HL-60 (cell line): ENCODE measurements at regions not wholly inside any gene's neighbourhood (a gene's known extent, or its start where the extent isn't known, plus 50 kb on each side); places are given as distances from the start of the nearest gene placed in this dataset.

Experiments used
- DNase-seq, 2 experiments: peaks; one replicate each; pipeline ENCODE4 v3.0.0-alpha.2; 2010 to 2020; ENCODE audit warnings: low read depth in 1 of 2, low spot score in 1 of 2
- H3K27ac ChIP-seq: fragments of 250-450 bp; sonication (Bioruptor Pico); replicated peaks from 2 replicates; pipeline ENCODE4 v1.5.1; 2020; ENCODE audit warnings: mild to moderate bottlenecking, moderate library complexity
- H3K27me3 ChIP-seq: fragments of 250-450 bp; sonication (Bioruptor Pico); 2 replicates; pipeline ENCODE4 v1.5.1; 2021; ENCODE audit warnings: mild to moderate bottlenecking, moderate library complexity; ENCODE audit not compliant: insufficient read depth, poor library complexity, severe bottlenecking
- H3K4me3 ChIP-seq: replicated peaks from 2 replicates; pipeline ENCODE4 v1.5.1; 2011; ENCODE audit warnings: mild to moderate bottlenecking, control low read depth, low read length; ENCODE audit not compliant: insufficient read depth
- GABPA ChIP-seq: IDR thresholded peaks from 2 replicates; pipeline ENCODE4 v1.6.1; 2012; ENCODE audit warnings: low read depth
- POLR2AphosphoS5 ChIP-seq: IDR thresholded peaks from 2 replicates; pipeline ENCODE4 v1.6.1; 2012; ENCODE audit warnings: low read depth
- SPI1 ChIP-seq: IDR thresholded peaks from 2 replicates; pipeline ENCODE4 v1.6.1; 2012; ENCODE audit warnings: low read depth, mild to moderate bottlenecking, borderline replicate concordance
- TF ChIP-seq, protein P1 (sequence below): IDR thresholded peaks from one replicate; pipeline ENCODE4 v1.5.1; 2011; ENCODE audit warnings: low read length, control low read depth, inconsistent platforms; ENCODE audit not compliant: insufficient read depth
- TF ChIP-seq, protein P2 (sequence below): IDR thresholded peaks from 2 replicates; pipeline ENCODE4 v1.6.1; 2012; ENCODE audit warnings: low read depth; ENCODE audit not compliant: insufficient replicate concordance

DNA sequence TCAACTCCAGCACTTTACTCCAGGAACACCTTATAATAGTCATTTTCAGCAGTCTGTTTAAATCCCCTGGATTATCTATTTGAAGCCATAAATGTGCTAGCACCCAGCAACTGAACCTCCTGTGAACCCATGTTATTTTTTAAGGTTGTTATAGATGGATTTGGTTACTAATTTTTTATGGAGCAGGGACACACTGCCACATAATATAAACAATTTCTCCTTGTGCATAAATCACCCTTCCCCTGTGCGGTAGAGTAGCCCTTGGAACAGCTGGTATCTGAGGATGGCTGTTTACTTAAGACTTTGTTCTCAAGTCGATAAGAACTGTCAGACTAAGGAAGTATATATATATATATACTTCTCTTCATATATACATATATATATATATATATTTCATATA, 367.4 kb downstream of the EPHA4 start:
- Histone ChIP-seq H3K27me3 (no peaks in the 10 kb centered on the region), H3K4me3 (no peak overlapping the region), H3K27ac (no peak overlapping the region)
- no peak for TF ChIP-seq POLR2AphosphoS5
- DNase-seq = no peak

DNA sequence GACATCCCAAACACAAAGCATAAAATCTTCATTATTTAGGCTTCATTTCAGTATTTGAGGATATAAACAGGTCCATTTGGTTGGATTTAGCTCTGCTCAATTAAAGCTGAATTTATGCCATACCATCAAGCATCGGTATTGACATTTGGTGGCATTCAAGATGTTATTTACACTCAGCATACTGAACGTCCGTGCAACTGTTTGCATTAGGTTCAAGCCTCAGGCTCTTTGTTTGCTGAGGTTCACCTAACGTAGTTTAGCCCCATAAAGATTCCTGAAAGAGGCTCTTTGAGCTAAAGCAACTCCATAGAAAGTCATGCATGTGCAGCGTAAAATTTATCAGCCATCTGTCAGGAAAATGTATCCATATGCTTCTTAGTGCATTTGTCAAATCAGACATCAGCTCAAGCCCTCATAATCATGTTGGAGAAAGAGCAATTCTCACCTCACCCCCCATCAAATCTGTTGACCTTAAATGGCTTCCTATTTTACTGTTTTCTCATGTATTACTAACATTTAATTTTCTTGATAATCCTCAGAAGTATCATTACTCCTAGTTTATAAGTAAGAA, 366.9 kb downstream of the EPHA4 start:
- TF ChIP-seq GABPA (no peak), POLR2AphosphoS5 (no peak), SPI1 (no peak)
- TF ChIP-seq, protein P1, sequence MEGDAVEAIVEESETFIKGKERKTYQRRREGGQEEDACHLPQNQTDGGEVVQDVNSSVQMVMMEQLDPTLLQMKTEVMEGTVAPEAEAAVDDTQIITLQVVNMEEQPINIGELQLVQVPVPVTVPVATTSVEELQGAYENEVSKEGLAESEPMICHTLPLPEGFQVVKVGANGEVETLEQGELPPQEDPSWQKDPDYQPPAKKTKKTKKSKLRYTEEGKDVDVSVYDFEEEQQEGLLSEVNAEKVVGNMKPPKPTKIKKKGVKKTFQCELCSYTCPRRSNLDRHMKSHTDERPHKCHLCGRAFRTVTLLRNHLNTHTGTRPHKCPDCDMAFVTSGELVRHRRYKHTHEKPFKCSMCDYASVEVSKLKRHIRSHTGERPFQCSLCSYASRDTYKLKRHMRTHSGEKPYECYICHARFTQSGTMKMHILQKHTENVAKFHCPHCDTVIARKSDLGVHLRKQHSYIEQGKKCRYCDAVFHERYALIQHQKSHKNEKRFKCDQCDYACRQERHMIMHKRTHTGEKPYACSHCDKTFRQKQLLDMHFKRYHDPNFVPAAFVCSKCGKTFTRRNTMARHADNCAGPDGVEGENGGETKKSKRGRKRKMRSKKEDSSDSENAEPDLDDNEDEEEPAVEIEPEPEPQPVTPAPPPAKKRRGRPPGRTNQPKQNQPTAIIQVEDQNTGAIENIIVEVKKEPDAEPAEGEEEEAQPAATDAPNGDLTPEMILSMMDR = no peak
- TF ChIP-seq, protein P2, sequence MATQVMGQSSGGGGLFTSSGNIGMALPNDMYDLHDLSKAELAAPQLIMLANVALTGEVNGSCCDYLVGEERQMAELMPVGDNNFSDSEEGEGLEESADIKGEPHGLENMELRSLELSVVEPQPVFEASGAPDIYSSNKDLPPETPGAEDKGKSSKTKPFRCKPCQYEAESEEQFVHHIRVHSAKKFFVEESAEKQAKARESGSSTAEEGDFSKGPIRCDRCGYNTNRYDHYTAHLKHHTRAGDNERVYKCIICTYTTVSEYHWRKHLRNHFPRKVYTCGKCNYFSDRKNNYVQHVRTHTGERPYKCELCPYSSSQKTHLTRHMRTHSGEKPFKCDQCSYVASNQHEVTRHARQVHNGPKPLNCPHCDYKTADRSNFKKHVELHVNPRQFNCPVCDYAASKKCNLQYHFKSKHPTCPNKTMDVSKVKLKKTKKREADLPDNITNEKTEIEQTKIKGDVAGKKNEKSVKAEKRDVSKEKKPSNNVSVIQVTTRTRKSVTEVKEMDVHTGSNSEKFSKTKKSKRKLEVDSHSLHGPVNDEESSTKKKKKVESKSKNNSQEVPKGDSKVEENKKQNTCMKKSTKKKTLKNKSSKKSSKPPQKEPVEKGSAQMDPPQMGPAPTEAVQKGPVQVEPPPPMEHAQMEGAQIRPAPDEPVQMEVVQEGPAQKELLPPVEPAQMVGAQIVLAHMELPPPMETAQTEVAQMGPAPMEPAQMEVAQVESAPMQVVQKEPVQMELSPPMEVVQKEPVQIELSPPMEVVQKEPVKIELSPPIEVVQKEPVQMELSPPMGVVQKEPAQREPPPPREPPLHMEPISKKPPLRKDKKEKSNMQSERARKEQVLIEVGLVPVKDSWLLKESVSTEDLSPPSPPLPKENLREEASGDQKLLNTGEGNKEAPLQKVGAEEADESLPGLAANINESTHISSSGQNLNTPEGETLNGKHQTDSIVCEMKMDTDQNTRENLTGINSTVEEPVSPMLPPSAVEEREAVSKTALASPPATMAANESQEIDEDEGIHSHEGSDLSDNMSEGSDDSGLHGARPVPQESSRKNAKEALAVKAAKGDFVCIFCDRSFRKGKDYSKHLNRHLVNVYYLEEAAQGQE = no peak
- H3K27ac ChIP-seq = no peak overlapping the region
- H3K4me3 ChIP-seq = no peak overlapping the region
- DNase-seq = no peak
- H3K27me3 ChIP-seq = no peaks in the 10 kb centered on the region

DNA sequence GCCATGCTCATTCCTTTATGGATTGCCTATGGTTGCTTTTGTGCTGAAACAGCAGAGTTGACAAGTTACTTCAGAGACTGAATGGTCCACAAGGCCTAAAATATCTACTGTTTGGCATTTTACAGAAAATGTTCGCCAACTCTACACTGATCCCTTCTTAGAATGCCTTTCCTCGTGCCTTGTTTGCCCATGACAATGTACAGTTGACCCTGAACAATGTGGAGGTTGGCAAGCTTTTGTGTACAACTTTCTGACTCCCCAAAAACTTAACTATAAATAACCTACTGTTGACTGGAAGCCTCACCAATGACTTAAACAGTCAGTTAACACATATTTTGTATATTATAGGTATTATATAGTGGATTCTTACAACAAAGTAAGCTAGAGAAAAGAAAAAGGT, 361.4 kb downstream of the EPHA4 start:
- Histone ChIP-seq H3K27ac (no peak overlapping the region), H3K27me3 (no peaks in the 10 kb centered on the region), H3K4me3 (no peak overlapping the region)
- no peak for DNase-seq
- TF ChIP-seq, protein P1 = no peak
- TF ChIP-seq POLR2AphosphoS5 (no peak), GABPA (no peak), SPI1 (no peak)
- TF ChIP-seq, protein P2 = no peak

DNA sequence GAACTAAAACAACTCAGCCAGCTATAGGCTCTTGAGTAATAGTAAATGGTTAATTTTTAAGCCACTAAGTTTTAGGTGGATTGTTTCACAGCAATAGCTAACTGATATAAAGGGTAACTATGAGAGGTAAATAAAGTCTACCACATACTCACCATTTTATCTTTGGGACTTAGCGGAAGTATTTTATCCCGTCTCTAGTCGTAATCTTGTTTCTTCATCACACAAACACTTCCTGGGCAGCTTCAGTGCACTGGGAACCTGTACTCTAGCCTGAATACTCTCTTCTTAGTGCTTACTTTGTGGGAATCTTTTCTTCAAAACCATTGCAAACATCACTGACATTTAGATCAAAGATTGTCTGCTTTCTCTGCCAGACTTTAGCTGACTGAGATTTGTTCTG, 360.5 kb downstream of the EPHA4 start:
- Histone ChIP-seq H3K4me3 (no peak overlapping the region), H3K27me3 (no peaks in the 10 kb centered on the region), H3K27ac (no peak overlapping the region)
- TF ChIP-seq SPI1 = no peak
- TF ChIP-seq GABPA = no peak
- TF ChIP-seq, protein P2 = no peak
- TF ChIP-seq, protein P1 = no peak
- no peak for TF ChIP-seq POLR2AphosphoS5
- no peak for DNase-seq
